CD4-positive, alpha-beta T cell treated with Interleukin-2 at 100 ng/mL for 4 hours (primary cell): ENCODE measurements at regions not wholly inside any gene's neighbourhood (a gene's known extent, or its start where the extent isn't known, plus 50 kb on each side); places are given as distances from the start of the nearest gene placed in this dataset.

Source experiments
- DNase-seq: peaks from one replicate; pipeline ENCODE4 v3.0.0-alpha.2; 2020; ENCODE audit warnings: low spot score

- DNase-seq, result no peak
Measured at GRCh38 chr3:157626817-157627216, 123.6 kb upstream of the VEPH1 start.

- no peak for DNase-seq
Measured at GRCh38 chr3:157624801-157625200, 121.6 kb upstream of the VEPH1 start.

DNA sequence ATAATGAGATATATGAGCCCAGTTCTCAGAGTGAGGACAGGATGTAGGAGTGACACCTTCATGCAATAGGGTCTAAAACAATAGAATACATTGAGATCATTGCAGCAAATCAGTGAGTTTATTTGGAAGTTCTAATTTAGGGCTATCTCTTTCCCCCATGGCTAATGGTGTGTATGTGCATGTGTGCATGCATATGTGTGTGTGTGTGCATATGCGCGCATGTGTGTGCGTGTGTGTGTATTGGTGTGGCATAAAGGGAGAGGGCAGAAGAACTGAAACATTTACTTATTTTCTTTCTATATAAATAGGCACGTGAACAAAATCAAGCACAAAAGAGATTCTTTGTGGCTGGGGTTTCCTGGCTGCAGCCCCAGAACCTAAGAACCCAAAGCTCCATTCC is 115.7 kb upstream of the VEPH1 start:
- DNase-seq, result no peak

- DNase-seq, result peak; percentile 45
Measured at GRCh38 chr3:157618075-157618760, 115.0 kb upstream of the VEPH1 start.

DNA sequence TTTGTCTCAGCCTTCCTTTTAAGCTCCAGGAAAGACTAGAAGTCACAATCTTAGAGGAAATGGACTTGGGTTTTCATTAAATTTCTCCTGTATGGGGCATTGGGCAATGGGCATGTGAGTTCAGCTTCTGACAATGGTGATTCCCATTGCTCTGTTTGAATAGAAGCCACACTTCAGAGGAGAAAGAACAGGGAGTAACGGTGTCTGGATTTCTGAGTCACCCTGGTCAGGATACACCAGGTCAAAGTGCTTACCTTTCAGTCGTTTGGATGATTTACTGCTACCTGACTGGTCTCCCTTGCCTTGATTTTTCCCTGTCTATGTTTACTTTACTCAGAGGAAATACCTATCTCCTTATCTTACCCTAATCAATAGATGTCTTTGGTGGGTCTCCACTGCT is 111.7 kb upstream of the VEPH1 start:
- no peak for DNase-seq

DNA sequence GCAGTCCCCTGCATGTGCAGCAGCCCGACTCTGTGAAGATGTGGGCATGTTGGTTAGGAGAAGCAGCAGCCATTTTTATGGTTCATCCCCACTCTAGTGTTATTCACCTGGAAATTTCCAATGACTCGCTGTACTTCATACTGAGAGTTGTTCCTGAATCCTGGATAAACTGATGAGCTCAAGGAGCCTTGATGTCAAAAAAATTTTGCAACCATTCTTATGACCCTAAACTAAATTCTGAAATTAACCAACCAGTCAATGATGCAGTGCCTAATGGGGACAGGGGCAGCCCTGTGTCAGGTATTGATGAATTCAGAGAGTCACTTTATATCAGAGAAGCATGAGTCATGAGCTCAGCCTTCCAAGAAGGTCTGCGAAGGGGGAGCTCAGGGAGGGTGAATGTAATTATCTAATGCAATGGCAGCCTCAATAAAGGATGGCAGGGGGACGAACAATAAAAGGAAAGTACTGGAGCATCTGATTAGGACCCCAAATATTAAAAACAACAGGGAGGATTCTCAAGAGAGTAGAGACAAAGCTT is 108.4 kb upstream of the VEPH1 start:
- DNase-seq, result no peak

DNA sequence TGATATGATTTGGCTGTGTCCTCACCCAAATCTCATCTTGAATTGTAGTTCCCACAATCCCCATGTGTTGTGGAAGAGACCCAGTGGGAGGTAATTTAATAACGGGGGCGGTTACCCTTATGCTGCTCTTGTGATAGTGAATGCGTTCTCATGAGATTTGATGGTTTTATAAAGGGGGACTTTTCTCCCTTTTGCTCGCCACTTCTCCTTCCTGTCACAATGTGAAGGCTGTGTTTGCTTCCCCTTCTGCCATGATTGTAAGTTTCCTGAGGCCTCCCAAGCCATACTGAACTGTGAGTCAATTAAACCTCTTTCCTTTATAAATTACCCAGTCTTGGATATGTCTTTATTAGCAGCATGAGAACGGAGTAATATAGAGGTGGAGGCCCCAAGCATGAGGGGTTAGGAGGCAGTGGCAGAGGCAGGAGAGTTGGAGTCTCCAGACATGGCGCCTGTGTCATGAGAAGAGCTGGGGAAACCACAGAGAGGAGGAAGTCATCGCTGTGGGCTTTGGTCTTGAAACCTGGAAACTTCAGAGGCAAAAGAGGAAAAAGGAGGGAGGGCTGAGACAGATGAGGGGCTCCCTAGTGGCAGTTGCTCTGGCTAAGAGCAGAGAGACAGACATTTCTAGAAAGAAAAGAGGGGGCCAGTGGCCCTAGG is 107.8 kb upstream of the VEPH1 start:
- DNase-seq, result no peak

DNA sequence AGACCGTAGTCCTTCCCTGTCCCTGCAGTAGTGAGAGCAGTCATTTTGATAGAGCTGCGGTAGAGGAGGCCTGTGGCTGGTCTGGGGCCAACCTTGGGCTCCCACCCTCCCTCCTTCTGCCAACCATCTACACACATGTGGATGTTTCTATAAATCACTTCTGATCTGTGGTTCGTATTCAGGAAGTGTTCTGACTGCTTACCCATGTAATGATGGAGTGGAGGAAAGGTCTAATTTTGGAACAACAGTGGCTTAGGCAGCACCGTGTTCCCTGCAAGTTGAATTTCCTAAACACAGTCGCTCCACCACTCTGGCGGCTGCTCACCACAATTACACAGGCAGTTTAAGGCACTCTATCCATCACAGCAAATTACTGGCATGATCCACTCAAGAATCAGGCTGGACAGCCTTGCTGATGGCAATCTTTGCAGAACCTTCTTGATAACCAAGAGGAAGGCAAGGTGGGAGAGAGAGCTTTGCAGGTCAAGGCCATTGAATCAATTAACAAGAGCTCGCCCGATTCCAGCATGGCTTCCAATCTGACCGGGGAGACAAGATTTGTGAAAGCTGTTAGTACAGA is 104.7 kb upstream of the VEPH1 start:
- DNase-seq, result no peak

- no peak for DNase-seq
Measured at GRCh38 chr3:157606852-157607197, 103.6 kb upstream of the VEPH1 start.

- DNase-seq, result peak; percentile 60
Measured at GRCh38 chr3:157606011-157606851, 103.0 kb upstream of the VEPH1 start.

- DNase-seq, result no peak
Measured at GRCh38 chr3:157605356-157605755, 102.1 kb upstream of the VEPH1 start.

GRCh38 chr3:157602424-157602823 is 99.2 kb upstream of the VEPH1 start:
- DNase-seq, result no peak

- no peak for DNase-seq
Measured at GRCh38 chr3:157595259-157595658, 92.0 kb upstream of the VEPH1 start.

DNA sequence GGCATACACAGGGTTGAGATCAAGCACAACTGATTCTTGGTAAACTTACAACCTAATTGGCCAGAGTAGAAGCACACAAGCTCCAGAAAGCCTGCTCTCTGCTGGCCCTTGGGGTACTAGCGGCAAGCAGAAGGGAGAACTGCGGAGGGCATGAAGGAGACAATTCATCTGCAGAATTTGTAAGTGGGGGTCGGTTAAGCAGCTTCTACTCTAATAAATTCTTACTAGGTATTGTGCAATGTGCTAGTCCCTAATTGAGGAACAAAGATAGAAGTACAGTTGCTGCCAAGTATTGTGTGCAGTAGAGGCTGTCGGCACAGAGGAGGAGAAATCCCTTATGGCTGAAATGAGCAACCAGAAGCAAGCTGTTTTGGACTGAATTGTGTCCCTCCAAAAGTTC is 91.2 kb upstream of the VEPH1 start:
- DNase-seq, result no peak

- DNase-seq, result no peak
Measured at GRCh38 chr3:157592769-157593168, 89.6 kb upstream of the VEPH1 start.

DNA sequence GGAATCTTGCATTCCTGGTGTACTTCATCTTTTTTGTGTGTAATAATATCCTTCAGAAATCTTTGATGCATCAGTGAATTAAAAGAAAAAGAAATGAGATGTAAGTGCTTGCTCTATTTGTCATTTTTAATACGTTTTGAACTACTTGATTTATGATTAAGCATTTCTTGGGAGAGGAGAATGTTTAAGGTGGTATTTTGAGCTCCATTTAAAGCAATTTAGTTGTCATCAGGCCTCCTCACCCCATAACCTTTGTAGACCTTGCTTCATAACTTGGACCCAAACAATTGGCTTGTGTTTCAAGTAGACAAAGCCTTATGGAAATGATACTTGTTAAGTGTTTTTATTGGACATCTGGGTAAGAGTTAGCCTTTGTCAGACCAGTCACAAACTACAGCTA is 87.1 kb upstream of the VEPH1 start:
- no peak for DNase-seq

GRCh38 chr3:157589211-157589610 is 86.0 kb upstream of the VEPH1 start:
- DNase-seq, result no peak

DNA sequence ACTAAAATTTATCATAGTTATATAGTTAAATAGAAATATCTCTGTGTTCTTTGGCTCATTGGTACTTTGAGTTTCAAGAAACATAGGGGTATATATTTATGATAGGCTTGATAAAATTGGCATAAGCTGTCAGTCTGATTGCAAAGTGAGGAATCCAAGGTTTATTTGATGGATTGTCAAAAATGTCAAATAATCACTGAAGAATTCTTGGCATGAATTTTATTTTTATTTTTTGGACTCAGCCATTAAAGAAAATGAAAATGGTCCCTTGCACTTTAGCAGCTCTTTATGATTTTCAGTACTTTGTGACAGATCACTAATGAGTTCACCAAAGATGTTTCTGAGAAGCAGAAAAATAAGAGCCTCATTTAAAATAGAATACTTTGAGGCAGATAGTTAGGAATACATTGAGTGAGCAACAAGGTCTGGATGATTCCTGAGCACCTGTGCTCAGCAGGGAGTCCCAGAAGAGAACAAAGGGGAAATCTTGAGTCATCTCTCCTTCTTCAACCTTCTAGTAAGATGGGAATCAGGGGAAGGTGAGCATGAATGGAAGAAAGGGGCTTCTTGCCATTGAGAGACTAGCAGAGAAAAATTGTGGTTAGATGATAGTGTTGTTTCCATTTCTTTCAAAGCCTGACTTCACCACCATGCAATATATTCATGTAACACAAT is 85.3 kb upstream of the VEPH1 start:
- no peak for DNase-seq

- DNase-seq, result no peak
Measured at GRCh38 chr3:157586293-157586692, 83.1 kb upstream of the VEPH1 start.

- DNase-seq, result no peak
Measured at GRCh38 chr3:157585386-157585785, 82.2 kb upstream of the VEPH1 start.

- no peak for DNase-seq
Measured at GRCh38 chr3:157582637-157582973, 79.4 kb upstream of the VEPH1 start.
